Epidermal melanocyte (primary cell): ENCODE measurements at regions not wholly inside any gene's neighbourhood (a gene's known extent, or its start where the extent isn't known, plus 50 kb on each side); places are given as distances from the start of the nearest gene placed in this dataset.

Experiments
- DNase-seq: peaks from one replicate; pipeline ENCODE4 v3.0.0; 2011; ENCODE audit warnings: low spot score; ENCODE audit not compliant: insufficient read length

DNA sequence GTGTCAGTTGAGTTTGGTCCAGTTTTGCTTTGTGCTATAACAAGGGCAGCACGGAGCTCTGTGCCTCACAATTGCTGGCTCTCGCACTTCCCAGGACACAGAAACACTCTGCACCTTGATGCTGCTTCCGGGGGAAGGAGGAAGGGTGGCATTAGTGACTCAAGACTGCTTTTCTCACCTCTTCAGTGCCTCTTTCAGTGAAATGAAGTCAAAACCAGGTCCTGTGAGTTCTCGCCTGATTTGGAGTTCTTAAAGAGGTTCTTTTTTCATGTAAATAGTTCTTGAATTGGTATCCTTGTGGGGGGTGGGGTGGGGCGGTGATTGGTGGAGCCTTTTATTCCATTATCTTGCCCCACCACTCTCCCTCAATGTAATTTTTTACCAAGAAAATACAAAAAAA lies 91.5 kb upstream of the MYT1L start:
- no peak for DNase-seq

DNA sequence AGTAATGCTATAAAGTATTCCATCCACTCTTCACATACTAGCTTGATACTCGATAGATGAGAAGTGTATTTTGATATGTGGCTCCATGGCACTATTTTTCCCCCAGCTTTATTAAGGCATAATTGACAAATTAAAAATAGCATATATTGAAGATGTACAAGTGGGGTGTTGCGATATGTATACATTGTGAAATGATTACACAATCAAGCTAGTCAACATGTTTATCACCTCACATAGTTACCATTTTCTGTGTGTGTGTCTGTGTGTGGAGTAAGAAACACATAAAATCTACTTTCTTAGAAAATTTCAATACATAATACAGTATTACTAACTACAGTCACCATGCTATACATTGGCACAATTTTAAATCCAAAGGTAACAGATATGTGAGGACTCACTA lies 82.5 kb upstream of the MYT1L start:
- no peak for DNase-seq

DNA sequence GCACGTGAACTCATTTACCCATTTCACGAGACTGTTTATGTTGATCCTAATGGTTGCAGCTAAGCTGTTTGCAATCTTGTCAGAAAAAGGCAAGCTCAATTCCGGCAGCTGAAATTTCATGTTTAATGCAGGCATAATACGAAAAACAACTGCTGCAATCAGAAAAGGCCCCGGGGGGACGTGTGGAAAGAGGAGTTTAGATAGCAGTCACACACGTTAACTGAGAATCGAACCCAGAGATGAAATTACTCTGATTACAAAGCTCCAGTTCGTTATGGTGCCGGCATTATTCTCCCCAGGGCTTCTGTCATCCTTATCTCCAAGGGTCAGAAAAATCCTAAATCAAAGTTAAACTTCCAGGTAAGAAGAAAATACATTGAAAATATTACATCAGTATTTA lies 79.9 kb upstream of the MYT1L start:
- DNase-seq, result no peak

DNA sequence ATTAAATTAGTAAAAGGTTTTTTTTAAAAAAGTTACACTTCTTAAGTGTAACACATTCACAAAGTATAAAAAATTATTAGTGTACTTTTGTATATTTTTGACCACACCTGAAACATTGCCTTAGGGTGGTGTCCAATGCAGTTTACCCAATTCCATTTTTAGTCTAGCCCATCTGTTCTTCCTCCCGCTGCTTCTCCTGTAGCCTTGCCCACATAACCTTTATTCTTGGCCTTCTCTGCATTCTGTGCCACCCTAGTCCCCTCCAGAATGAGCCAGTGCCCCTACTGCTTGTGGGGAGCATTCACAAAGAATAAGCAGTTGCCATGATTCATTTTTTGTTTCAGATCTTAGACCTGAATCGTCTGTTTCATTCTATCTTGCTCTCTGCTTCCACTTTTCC lies 78.4 kb upstream of the MYT1L start:
- DNase-seq, result no peak

DNA sequence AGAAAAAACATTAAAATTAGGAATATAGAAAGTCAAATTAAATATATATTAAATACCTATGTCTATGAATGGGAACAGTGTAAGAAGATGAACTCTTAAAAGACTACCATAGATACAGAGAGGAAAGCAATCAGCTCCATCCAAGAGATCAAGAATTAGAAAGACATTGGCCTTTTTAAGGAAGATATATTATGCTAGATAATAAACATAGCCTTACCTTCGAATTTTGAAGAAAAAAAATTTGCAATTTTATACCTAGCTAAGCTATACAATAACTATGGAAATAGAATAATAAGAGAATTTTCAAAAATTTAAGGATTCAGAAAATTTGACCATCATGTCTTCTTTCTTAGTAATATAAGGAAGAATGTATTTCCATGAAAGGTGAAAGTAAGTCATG lies 74.7 kb upstream of the MYT1L start:
- DNase-seq, result no peak

DNA sequence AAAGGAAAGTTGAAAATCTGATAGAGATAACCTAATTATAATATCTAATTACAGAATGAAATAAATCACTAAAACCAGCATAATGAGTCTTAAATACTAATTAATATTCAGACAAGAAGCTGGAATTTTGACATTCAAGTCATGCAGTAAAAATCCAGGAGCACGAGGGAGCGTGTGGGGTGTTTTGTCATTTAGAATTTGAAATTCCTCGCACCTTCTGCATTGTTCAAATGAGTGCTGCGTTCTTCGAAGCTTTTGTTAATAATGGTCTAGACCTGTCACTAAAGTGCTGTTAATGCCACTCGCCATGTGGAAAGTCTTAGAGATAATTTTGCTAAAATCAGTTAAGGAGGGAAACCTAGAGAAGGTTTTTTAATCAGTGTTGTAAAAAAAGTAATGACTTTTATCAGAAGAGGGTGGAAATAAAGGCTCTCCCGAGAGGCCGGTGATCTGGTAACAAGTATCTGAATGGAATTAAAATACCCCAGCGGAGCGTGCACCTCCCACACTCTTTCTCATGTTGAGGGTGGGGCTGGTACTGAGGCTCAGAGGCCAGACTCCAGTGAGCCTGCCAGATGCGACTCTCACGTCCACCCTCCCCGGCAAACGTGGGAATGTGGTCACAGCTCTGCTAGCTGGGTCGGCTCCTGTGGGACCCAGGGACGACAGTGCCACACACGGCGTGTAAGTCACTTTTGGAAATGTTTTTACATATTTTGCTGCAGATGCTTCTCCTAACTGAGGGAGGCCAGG lies 69.4 kb upstream of the MYT1L start:
- no peak for DNase-seq

DNA sequence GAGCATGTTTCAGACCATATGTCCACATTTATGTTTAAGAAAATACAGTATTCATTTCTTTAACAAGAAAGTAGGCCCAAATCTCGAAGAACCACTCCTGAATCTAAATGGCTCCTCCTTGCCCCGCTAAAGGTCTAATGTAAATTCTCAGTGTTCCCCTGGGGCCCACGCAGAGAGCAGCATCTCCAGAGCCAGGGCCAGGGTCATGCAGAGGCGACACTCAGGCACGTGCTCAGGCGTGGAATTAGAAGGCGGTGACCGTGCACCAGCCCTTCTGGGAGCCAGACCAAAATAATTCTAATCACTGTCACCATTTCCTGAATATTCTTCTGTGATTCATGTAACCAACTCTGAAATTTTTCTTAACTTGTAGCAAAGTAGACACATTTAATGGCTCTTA lies 68.3 kb upstream of the MYT1L start:
- no peak for DNase-seq

DNA sequence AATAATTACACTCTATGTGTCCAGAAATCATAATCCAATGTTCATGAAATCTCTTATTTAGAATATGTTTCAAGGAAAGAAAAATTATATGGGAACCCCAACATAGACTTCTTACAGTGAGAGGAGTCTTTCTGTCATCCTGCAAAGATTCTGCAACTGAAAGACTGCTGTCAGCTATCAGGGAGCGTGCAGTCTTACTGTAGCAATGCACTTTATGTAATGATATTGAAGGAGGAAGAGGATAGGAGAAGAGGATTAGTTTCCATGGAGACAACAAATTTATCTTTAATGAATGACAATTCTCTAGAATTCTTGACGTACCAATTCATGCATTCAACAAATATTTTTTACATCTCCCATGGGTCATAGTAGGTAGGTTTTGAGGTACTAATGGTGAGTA lies 61.3 kb upstream of the MYT1L start:
- DNase-seq, result no peak

DNA sequence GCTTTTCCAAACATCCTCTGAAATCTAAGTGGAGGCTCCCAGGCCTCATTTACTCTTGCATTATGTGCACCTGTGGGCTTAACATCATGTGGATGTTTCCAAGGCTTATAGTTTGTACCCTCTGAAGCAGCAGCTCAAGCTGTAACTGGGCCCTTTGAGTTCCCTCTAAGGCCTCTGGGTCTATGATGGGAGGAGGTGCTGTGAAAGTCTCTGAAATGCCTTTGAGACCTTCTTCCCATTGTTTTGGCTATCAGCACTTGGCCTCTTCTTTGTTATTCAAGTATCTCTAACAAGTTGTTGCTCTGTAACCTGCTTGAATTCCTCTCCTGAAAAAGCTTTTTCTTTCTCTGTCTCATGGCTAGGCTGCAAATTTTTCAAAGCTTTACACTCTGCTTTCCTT lies 58.1 kb upstream of the MYT1L start:
- DNase-seq, result no peak
